Hepatocyte (in vitro differentiated cells): ENCODE measurements at regions not wholly inside any gene's neighbourhood (a gene's known extent, or its start where the extent isn't known, plus 50 kb on each side); places are given as distances from the start of the nearest gene placed in this dataset.

ENCODE experiments used
- CTCF ChIP-seq: fragments of 200-600 bp; sonication (generic); IDR thresholded peaks from 2 replicates; pipeline ENCODE4 v1.5.1; 2016; ENCODE audit warnings: antibody characterized with exemption, mild to moderate bottlenecking; ENCODE audit not compliant: poor library complexity
- EZH2 ChIP-seq: fragments of 200-600 bp; sonication (generic); IDR thresholded peaks from 2 replicates; pipeline ENCODE4 v1.6.1; 2016; ENCODE audit warnings: antibody characterized with exemption, mild to moderate bottlenecking, borderline replicate concordance

- no peak for TF ChIP-seq CTCF
- TF ChIP-seq EZH2: no peak
Observed at GRCh38 chr2:39922679-39923405, 143.8 kb upstream of the THUMPD2 start.
